OCI-LY7 (cell line): ENCODE measurements at regions not wholly inside any gene's neighbourhood (a gene's known extent, or its start where the extent isn't known, plus 50 kb on each side); places are given as distances from the start of the nearest gene placed in this dataset.
"Not testable (repeated sequence)": the region's sequence is repeated elsewhere in the genome, so short reads cannot be mapped to it uniquely, and the experiment has no call there.

ENCODE experiments used
- BruUV-seq: library from RNA; stranded (reverse); fragments of 400-500 nt; replicated peaks from 2 replicates; lab custom pipeline; 2021; lab: Mats Ljungman, UMichigan
- CTCF ChIA-PET: fragments of 300-600 bp; sonication (Branson Sonifier 250); formaldehyde crosslinking; loops from one replicate; lab custom pipeline; 2022; ENCODE audit warnings: antibody characterized with exemption; ENCODE audit not compliant: unreplicated experiment; lab: Charles Lee
- POLR2A ChIA-PET: fragments of 300-600 bp; sonication (Branson Sonifier 250); formaldehyde crosslinking; loops from one replicate; lab custom pipeline; 2022; ENCODE audit warnings: antibody characterized with exemption; lab: Charles Lee
- DNase-seq: peaks from one replicate; pipeline ENCODE4 v3.0.0-alpha.2; 2015; ENCODE audit warnings: low spot score
- H2AFZ ChIP-seq: fragments of 200-600 bp; sonication (generic), shearing (Covaris generic); 2 replicates; pipeline ENCODE4 v1.6.1; 2014; ENCODE audit warnings: mild to moderate bottlenecking, antibody characterized with exemption, low read length, moderate library complexity
- H3K27ac ChIP-seq: fragments of 200-600 bp; sonication (generic); 2 replicates; pipeline ENCODE4 v1.5.1; 2014; ENCODE audit warnings: mixed run types, low read depth, mild to moderate bottlenecking, moderate library complexity, low read length, inconsistent platforms; ENCODE audit not compliant: poor library complexity, severe bottlenecking
- H3K36me3 ChIP-seq: fragments of 200-600 bp; sonication (generic); 2 replicates; pipeline ENCODE4 v1.6.1; 2014; ENCODE audit warnings: mild to moderate bottlenecking, antibody characterized with exemption, low read length, moderate library complexity, mixed read lengths; ENCODE audit not compliant: insufficient read depth
- H3K4me1 ChIP-seq: fragments of 200-600 bp; sonication (generic); 2 replicates; pipeline ENCODE4 v1.5.1; 2014; ENCODE audit warnings: mild to moderate bottlenecking, low read length; ENCODE audit not compliant: insufficient read depth, poor library complexity, severe bottlenecking
- H3K4me2 ChIP-seq: fragments of 200-600 bp; sonication (generic); 2 replicates; pipeline ENCODE4 v1.6.1; 2014; ENCODE audit warnings: mild to moderate bottlenecking, low read length
- H3K4me3 ChIP-seq: fragments of 200-600 bp; sonication (generic); 2 replicates; pipeline ENCODE4 v1.5.1; 2014; ENCODE audit warnings: mild to moderate bottlenecking, low read depth, low read length; ENCODE audit not compliant: poor library complexity, severe bottlenecking
- H3K79me2 ChIP-seq: fragments of 200-600 bp; sonication (generic); 2 replicates; pipeline ENCODE4 v1.6.1; 2016; ENCODE audit warnings: low read depth, mild to moderate bottlenecking, low read length, moderate library complexity, mixed read lengths; ENCODE audit not compliant: insufficient read depth
- H3K9me2 ChIP-seq: fragments of 200-600 bp; sonication (generic); 2 replicates; pipeline ENCODE4 v1.6.1; 2016; ENCODE audit warnings: mild to moderate bottlenecking, low read length, mixed read lengths; ENCODE audit not compliant: insufficient read depth
- H3K9me3 ChIP-seq: fragments of 200-600 bp; sonication (generic); 2 replicates; pipeline ENCODE4 v1.6.1; 2014; ENCODE audit warnings: mild to moderate bottlenecking, mixed run types, low read length, mixed read lengths
- H4K20me1 ChIP-seq: fragments of 200-600 bp; sonication (generic); 2 replicates; pipeline ENCODE4 v1.6.1; 2014; ENCODE audit warnings: mild to moderate bottlenecking, antibody characterized with exemption, low read length, moderate library complexity, mixed read lengths; ENCODE audit not compliant: insufficient read depth
- EZH2phosphoT487 ChIP-seq: fragments of 200-600 bp; sonication (generic); IDR thresholded peaks from 2 replicates; pipeline ENCODE4 v1.6.1; 2018; ENCODE audit warnings: low read depth, borderline replicate concordance, mild to moderate bottlenecking, mixed run types, antibody characterized with exemption, low read length, moderate library complexity, mixed read lengths
- intact Hi-C: fragments of 100-400 bp; cut with micrococcal nuclease; formaldehyde crosslinking; loops from one replicate; pipeline ENCODE4 v1.10.0; 2022; ENCODE audit not compliant: unreplicated experiment
- TF ChIP-seq, protein P1 (sequence below): fragments of 200-600 bp; sonication (generic); conservative IDR thresholded peaks from 2 replicates; pipeline ENCODE4 v1.5.1; 2014; ENCODE audit warnings: mild to moderate bottlenecking, antibody characterized with exemption, low read length, moderate library complexity, mixed read lengths

DNA sequence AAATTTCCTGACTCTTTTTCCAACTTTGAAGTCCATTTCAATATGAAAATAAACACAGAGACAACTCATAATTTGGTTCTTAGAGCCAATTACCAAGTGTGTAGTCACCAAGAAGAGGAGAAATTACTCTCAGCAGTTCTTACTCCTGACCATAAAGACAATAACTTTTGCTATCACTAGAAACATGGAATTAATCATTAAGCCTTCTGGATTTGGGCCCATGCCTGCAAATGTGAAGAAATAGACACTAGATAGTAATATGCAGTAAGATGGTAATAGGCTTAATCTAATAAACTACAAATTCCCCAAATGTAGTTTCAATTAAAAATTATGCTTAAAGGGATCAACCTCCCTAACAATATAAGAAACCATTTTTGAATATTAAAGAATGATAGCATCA is 185.1 kb upstream of the AGTR1 start:
- no peaks in the 10 kb centered on the region for H3K9me2 ChIP-seq
- DNase-seq = no peak
- no peaks in the 10 kb centered on the region for H3K9me3 ChIP-seq
- TF ChIP-seq, protein P1, sequence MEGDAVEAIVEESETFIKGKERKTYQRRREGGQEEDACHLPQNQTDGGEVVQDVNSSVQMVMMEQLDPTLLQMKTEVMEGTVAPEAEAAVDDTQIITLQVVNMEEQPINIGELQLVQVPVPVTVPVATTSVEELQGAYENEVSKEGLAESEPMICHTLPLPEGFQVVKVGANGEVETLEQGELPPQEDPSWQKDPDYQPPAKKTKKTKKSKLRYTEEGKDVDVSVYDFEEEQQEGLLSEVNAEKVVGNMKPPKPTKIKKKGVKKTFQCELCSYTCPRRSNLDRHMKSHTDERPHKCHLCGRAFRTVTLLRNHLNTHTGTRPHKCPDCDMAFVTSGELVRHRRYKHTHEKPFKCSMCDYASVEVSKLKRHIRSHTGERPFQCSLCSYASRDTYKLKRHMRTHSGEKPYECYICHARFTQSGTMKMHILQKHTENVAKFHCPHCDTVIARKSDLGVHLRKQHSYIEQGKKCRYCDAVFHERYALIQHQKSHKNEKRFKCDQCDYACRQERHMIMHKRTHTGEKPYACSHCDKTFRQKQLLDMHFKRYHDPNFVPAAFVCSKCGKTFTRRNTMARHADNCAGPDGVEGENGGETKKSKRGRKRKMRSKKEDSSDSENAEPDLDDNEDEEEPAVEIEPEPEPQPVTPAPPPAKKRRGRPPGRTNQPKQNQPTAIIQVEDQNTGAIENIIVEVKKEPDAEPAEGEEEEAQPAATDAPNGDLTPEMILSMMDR = no peak
- TF ChIP-seq EZH2phosphoT487 = no peak
- POLR2A ChIA-PET = no interaction called here
- H3K27ac ChIP-seq = no peak overlapping the region
- no peaks in the 10 kb centered on the region for H3K4me1 ChIP-seq
- no peak overlapping the region for H3K4me3 ChIP-seq
- no peak overlapping the region for H2AFZ ChIP-seq
- no peak overlapping the region for H3K4me2 ChIP-seq
- intact Hi-C loops = no loop called here
- CTCF ChIA-PET = no interaction called here
- H3K36me3 ChIP-seq = no peaks in the 10 kb centered on the region
- H3K79me2 ChIP-seq = no peaks in the 10 kb centered on the region
- no peaks in the 10 kb centered on the region for H4K20me1 ChIP-seq
- no TSS peak for BruUV-seq

DNA sequence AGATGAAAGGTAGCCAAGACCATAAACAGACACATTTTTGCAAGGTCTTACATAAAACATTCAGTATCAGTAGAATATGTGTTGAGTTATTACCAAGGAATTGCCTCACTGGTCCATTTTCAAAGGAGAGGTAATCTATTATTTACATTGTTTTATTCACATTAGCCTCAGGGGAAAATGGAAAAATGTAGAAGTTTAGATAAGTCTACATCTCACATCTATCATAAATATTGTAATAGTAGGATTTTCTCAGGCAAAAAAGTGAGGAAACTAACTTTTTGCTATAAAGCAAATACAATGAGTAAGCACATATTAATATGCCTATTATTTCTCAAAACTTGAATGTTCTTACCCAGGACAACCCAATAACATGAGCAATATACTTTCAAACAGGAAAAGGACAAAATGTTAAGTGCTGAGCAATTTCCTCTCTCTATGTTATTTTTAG is 184.6 kb upstream of the AGTR1 start:
- no peak for DNase-seq
- Histone ChIP-seq H4K20me1 (no peaks in the 10 kb centered on the region), H3K36me3 (no peaks in the 10 kb centered on the region), H3K79me2 (no peaks in the 10 kb centered on the region), H3K9me2 (no peaks in the 10 kb centered on the region), H3K27ac (no peak overlapping the region), H3K4me3 (no peak overlapping the region), H3K4me2 (no peak overlapping the region), H3K4me1 (no peaks in the 10 kb centered on the region), H2AFZ (no peak overlapping the region), H3K9me3 (no peaks in the 10 kb centered on the region)
- BruUV-seq = no TSS peak
- ChIA-PET CTCF (no interaction called here), POLR2A (interaction anchor here (0.6 kb wide), 1 partner anchor 1612 kb away, joined by 6 read pairs; no protein-coding TSS in a partner anchor)
- intact Hi-C loops = no loop called here
- TF ChIP-seq EZH2phosphoT487 = no peak
- TF ChIP-seq, protein P1 = no peak

DNA sequence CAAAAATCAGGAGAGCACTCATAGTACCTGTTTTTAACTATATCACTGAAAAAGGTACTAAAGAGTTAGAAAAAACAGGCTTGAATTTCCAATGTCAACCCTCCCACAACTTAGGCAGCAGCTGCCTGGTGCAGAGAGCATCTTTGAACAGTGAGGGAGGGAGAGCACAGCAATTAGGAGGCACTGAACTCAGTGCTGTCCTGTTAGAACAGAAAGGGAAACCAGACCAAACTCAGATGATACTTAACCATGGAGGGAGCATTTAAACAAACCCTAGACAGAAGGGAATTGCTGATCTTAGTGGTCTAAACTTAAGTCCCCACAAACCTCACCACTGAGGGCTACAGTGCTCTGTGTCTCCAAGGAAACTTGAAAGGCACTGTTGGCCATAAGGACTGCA is 179.2 kb upstream of the AGTR1 start:
- H3K4me3 ChIP-seq = no peak overlapping the region
- no peak for TF ChIP-seq EZH2phosphoT487
- TF ChIP-seq, protein P1 = no peak
- no peak overlapping the region for H2AFZ ChIP-seq
- H3K27ac ChIP-seq = no peak overlapping the region
- no TSS peak for BruUV-seq
- intact Hi-C loops = no loop called here
- ChIA-PET CTCF (no interaction called here), POLR2A (no interaction called here)
- H3K79me2 ChIP-seq = no peaks in the 10 kb centered on the region
- no peak overlapping the region for H3K4me2 ChIP-seq
- no peak for DNase-seq
- no peaks in the 10 kb centered on the region for H3K36me3 ChIP-seq
- H3K9me2 ChIP-seq = no peaks in the 10 kb centered on the region
- no peaks in the 10 kb centered on the region for H4K20me1 ChIP-seq
- H3K4me1 ChIP-seq = no peaks in the 10 kb centered on the region
- no peaks in the 10 kb centered on the region for H3K9me3 ChIP-seq

DNA sequence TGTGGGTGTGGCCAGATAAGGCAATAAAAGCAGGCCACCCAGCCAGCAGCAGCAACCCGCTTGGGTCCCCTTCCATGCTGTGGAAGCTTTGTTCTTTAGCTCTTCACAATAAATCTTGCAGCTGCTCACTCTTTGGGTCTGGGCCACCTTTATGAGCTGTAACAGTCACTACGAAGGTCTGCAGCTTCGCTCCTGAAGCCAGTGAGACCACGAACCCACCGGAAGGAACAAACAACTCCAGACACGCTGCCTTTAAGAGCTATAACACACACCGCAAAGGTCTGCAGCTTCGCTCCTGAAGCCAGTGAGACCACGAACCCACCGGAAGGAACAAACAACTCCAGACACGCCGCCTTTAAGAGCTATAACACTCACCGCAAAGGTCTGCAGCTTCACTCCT is 172.1 kb upstream of the AGTR1 start:
- H3K9me3 ChIP-seq, BruUV-seq, H2AFZ ChIP-seq, intact Hi-C loops, DNase-seq, POLR2A ChIA-PET, H3K9me2 ChIP-seq, H3K4me3 ChIP-seq, H3K27ac ChIP-seq, H3K79me2 ChIP-seq, CTCF ChIA-PET, H3K4me1 ChIP-seq, H4K20me1 ChIP-seq, H3K4me2 ChIP-seq, H3K36me3 ChIP-seq: not testable (repeated sequence)
